ENCODE measurements at regions not wholly inside any gene's neighbourhood (a gene's known extent, or its start where the extent isn't known, plus 50 kb on each side); places are given as distances from the start of the nearest gene placed in this dataset.

- TF ChIP-seq ZNF383 (CRISPR knock-in tag; IDR thresholded peaks at IDR 0.05; ENCODE audit: borderline replicate concordance) (no peak), ZNF770 (CRISPR knock-in tag; IDR thresholded peaks at IDR 0.05) (no peak), SIN3B (IDR thresholded peaks at IDR 0.05; ENCODE audit: low read length) (no peak), GLI4 (CRISPR knock-in tag; IDR thresholded peaks at IDR 0.05; ENCODE audit: borderline replicate concordance) (no peak), ZBTB43 (CRISPR knock-in tag; conservative IDR thresholded peaks at IDR 0.05) (no peak), ZNF567 (CRISPR knock-in tag; IDR thresholded peaks at IDR 0.05; ENCODE audit: borderline replicate concordance) (no peak), ZNF704 (CRISPR knock-in tag; IDR thresholded peaks at IDR 0.05; ENCODE audit: borderline replicate concordance) (no peak), ZSCAN29 (CRISPR knock-in tag; conservative IDR thresholded peaks at IDR 0.05) (no peak), HCFC1 (IDR thresholded peaks at IDR 0.05; ENCODE audit: low read depth, low read length) (no peak), SNRNP70 (IDR thresholded peaks at IDR 0.05; ENCODE audit: low read depth, low read length) (no peak), SYNCRIP (IDR thresholded peaks at IDR 0.05; ENCODE audit: insufficient read depth, low read depth, low read length) (no peak), PRPF4 (IDR thresholded peaks at IDR 0.05; ENCODE audit: low read depth, low read length, poor library complexity, severe bottlenecking) (no peak), GFI1 (CRISPR knock-in tag; IDR thresholded peaks at IDR 0.05; ENCODE audit: borderline replicate concordance) (0 out of 2 replicates have a peak, but pooled peaks have one; percentile 30), ZNF24 (IDR thresholded peaks at IDR 0.05) (no peak), THAP9 (CRISPR knock-in tag; IDR thresholded peaks at IDR 0.05; ENCODE audit: borderline replicate concordance) (no peak), SOX6 (IDR thresholded peaks at IDR 0.05) (no peak), SOX6 (CRISPR knock-in tag; IDR thresholded peaks at IDR 0.05) (peak; percentile 73; the same call in 1 of the 2 replicates), ZNF710 (CRISPR knock-in tag; IDR thresholded peaks at IDR 0.05; ENCODE audit: borderline replicate concordance) (no peak), ZNF496 (CRISPR knock-in tag; IDR thresholded peaks at IDR 0.05; ENCODE audit: insufficient replicate concordance) (no peak), FOSL2 (CRISPR knock-in tag; IDR thresholded peaks at IDR 0.05) (no peak), NFYC (CRISPR knock-in tag; IDR thresholded peaks at IDR 0.05) (no peak)
Measured at GRCh38 chr4:119697887-119698393, 69.3 kb upstream of the PDE5A start (continued).
